Left ventricle myocardium superior (tissue), 1 donor: ENCODE measurements at regions not wholly inside any gene's neighbourhood (a gene's known extent, or its start where the extent isn't known, plus 50 kb on each side); places are given as distances from the start of the nearest gene placed in this dataset.

Source experiments
- ATAC-seq: fragments of 200-7000 bp; cut with Tn5 transposase; one replicate; pipeline ENCODE4 v1.9.1; 2020; ENCODE audit warnings: mild to moderate bottlenecking, moderate library complexity
- DNase-seq: peaks from one replicate; pipeline ENCODE4 v3.0.0-alpha.2; 2020
- intact Hi-C: fragments of 100-400 bp; cut with micrococcal nuclease; formaldehyde crosslinking; loops from one replicate; pipeline ENCODE4 v1.11.0; 2022
- donor health status: DM: no; HTN: yes; CAD: no; lungs with severe emphysema.

- DNase-seq (no peak), ATAC-seq (peak; percentile 31)
- intact Hi-C loops = no loop called here
Measured at GRCh38 chr12:95607642-95608041, 56.4 kb upstream of the USP44 start.

GRCh38 chr12:95605875-95606274, 54.6 kb upstream of the USP44 start:
- ATAC-seq = peak; percentile 29
- no peak for DNase-seq
- intact Hi-C loops = no loop called here

- ATAC-seq (no peak), DNase-seq (no peak)
- intact Hi-C loops = no loop called here
Measured at GRCh38 chr12:95605087-95605486, 53.8 kb upstream of the USP44 start.

- ATAC-seq (no peak), DNase-seq (no peak)
- intact Hi-C loops = no loop called here
Measured at GRCh38 chr12:95603351-95604145, 52.3 kb upstream of the USP44 start.

- DNase-seq = no peak
Measured at GRCh38 chr12:95601091-95601961, 50.0 kb upstream of the USP44 start.

More at GRCh38 chr12:95601091-95601961, 50.0 kb upstream of the USP44 start:
- intact Hi-C loops = no loop called here
- peak; percentile 80 for ATAC-seq
